K562 (cell line): ENCODE measurements at regions not wholly inside any gene's neighbourhood (a gene's known extent, or its start where the extent isn't known, plus 50 kb on each side); places are given as distances from the start of the nearest gene placed in this dataset.

Experiments
- CHCHD3 ChIP-seq: fragments of 250-450 bp; sonication (Bioruptor Pico); IDR thresholded peaks from 2 replicates; pipeline ENCODE4 v2.1.2; 2022; ENCODE audit warnings: mild to moderate bottlenecking
- KDM5B ChIP-seq: fragments of 200-600 bp; sonication (generic); IDR thresholded peaks from 2 replicates; pipeline ENCODE4 v1.6.1; 2012; ENCODE audit warnings: low read depth, mild to moderate bottlenecking, moderate library complexity, low read length, control low read depth, inconsistent platforms; ENCODE audit not compliant: insufficient replicate concordance
- NCOR1 ChIP-seq: fragments of 450-650 bp; IDR thresholded peaks from 2 replicates; pipeline ENCODE4 v1.6.1; 2016; ENCODE audit warnings: mild to moderate bottlenecking, moderate library complexity
- PPARD ChIP-seq: fragments of 250-450 bp; sonication (Bioruptor Pico); IDR thresholded peaks from 2 replicates; pipeline ENCODE4 v1.8.0; 2022; ENCODE audit warnings: inconsistent platforms, mild to moderate bottlenecking, moderate library complexity
- TF ChIP-seq, protein P1 (sequence below): fragments of 200-600 bp; sonication (generic); IDR thresholded peaks from one replicate; pipeline ENCODE4 v1.6.1; 2012; ENCODE audit warnings: mild to moderate bottlenecking, low read depth, low read length, inconsistent platforms
- TF ChIP-seq, protein P2 (sequence below): IDR thresholded peaks from 2 replicates; pipeline ENCODE4 v1.6.1; 2011; ENCODE audit warnings: borderline replicate concordance, low read depth, mild to moderate bottlenecking, moderate library complexity, low read length; ENCODE audit not compliant: insufficient read depth, poor library complexity, severe bottlenecking
- TF ChIP-seq, protein P3 (sequence below): sonication (generic); formaldehyde crosslinking; IDR thresholded peaks from 2 replicates; pipeline ENCODE4 v1.8.0; 2022; ENCODE audit warnings: missing genetic modification reagents, mild to moderate bottlenecking, borderline replicate concordance

DNA sequence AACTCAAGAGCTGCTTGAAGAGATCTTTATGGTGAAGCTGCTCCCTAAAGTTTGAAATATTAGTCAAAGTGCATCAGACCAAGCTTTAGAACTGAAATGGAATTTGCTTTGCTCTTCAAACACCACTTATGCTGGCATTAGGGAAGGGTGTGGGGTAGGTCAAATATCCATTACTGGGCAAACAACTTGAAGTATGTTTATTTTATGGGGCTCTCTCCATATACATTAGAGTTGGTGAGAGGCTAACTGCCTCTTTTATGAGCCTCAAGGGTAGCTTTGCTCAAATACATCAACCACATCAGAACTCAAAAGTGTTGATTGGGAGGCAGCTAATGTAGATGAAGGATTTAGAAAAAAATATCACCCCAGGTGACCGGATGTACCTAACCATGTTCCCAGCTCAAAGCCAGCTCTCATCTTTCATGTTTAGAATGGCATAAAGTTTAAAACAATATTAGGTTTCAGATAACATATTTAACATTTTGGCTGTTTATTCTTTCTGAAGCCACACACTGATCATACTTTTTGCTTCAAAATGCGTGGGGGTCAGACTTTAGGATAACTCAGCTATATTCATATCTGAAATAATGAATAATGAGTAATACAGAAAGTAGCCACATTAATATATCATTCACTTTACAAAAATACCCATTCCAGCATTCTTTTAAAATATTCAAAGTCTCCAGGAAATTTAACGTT lies 318.6 kb downstream of the PTEN start (continued):
- TF ChIP-seq, protein P1, sequence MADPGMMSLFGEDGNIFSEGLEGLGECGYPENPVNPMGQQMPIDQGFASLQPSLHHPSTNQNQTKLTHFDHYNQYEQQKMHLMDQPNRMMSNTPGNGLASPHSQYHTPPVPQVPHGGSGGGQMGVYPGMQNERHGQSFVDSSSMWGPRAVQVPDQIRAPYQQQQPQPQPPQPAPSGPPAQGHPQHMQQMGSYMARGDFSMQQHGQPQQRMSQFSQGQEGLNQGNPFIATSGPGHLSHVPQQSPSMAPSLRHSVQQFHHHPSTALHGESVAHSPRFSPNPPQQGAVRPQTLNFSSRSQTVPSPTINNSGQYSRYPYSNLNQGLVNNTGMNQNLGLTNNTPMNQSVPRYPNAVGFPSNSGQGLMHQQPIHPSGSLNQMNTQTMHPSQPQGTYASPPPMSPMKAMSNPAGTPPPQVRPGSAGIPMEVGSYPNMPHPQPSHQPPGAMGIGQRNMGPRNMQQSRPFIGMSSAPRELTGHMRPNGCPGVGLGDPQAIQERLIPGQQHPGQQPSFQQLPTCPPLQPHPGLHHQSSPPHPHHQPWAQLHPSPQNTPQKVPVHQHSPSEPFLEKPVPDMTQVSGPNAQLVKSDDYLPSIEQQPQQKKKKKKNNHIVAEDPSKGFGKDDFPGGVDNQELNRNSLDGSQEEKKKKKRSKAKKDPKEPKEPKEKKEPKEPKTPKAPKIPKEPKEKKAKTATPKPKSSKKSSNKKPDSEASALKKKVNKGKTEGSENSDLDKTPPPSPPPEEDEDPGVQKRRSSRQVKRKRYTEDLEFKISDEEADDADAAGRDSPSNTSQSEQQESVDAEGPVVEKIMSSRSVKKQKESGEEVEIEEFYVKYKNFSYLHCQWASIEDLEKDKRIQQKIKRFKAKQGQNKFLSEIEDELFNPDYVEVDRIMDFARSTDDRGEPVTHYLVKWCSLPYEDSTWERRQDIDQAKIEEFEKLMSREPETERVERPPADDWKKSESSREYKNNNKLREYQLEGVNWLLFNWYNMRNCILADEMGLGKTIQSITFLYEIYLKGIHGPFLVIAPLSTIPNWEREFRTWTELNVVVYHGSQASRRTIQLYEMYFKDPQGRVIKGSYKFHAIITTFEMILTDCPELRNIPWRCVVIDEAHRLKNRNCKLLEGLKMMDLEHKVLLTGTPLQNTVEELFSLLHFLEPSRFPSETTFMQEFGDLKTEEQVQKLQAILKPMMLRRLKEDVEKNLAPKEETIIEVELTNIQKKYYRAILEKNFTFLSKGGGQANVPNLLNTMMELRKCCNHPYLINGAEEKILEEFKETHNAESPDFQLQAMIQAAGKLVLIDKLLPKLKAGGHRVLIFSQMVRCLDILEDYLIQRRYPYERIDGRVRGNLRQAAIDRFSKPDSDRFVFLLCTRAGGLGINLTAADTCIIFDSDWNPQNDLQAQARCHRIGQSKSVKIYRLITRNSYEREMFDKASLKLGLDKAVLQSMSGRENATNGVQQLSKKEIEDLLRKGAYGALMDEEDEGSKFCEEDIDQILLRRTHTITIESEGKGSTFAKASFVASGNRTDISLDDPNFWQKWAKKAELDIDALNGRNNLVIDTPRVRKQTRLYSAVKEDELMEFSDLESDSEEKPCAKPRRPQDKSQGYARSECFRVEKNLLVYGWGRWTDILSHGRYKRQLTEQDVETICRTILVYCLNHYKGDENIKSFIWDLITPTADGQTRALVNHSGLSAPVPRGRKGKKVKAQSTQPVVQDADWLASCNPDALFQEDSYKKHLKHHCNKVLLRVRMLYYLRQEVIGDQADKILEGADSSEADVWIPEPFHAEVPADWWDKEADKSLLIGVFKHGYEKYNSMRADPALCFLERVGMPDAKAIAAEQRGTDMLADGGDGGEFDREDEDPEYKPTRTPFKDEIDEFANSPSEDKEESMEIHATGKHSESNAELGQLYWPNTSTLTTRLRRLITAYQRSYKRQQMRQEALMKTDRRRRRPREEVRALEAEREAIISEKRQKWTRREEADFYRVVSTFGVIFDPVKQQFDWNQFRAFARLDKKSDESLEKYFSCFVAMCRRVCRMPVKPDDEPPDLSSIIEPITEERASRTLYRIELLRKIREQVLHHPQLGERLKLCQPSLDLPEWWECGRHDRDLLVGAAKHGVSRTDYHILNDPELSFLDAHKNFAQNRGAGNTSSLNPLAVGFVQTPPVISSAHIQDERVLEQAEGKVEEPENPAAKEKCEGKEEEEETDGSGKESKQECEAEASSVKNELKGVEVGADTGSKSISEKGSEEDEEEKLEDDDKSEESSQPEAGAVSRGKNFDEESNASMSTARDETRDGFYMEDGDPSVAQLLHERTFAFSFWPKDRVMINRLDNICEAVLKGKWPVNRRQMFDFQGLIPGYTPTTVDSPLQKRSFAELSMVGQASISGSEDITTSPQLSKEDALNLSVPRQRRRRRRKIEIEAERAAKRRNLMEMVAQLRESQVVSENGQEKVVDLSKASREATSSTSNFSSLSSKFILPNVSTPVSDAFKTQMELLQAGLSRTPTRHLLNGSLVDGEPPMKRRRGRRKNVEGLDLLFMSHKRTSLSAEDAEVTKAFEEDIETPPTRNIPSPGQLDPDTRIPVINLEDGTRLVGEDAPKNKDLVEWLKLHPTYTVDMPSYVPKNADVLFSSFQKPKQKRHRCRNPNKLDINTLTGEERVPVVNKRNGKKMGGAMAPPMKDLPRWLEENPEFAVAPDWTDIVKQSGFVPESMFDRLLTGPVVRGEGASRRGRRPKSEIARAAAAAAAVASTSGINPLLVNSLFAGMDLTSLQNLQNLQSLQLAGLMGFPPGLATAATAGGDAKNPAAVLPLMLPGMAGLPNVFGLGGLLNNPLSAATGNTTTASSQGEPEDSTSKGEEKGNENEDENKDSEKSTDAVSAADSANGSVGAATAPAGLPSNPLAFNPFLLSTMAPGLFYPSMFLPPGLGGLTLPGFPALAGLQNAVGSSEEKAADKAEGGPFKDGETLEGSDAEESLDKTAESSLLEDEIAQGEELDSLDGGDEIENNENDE: no peak
- no peak for TF ChIP-seq KDM5B
- TF ChIP-seq CHCHD3 (CRISPR knock-in tag): no peak
- TF ChIP-seq, protein P2, sequence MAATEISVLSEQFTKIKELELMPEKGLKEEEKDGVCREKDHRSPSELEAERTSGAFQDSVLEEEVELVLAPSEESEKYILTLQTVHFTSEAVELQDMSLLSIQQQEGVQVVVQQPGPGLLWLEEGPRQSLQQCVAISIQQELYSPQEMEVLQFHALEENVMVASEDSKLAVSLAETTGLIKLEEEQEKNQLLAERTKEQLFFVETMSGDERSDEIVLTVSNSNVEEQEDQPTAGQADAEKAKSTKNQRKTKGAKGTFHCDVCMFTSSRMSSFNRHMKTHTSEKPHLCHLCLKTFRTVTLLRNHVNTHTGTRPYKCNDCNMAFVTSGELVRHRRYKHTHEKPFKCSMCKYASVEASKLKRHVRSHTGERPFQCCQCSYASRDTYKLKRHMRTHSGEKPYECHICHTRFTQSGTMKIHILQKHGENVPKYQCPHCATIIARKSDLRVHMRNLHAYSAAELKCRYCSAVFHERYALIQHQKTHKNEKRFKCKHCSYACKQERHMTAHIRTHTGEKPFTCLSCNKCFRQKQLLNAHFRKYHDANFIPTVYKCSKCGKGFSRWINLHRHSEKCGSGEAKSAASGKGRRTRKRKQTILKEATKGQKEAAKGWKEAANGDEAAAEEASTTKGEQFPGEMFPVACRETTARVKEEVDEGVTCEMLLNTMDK: no peak
- TF ChIP-seq, protein P3, sequence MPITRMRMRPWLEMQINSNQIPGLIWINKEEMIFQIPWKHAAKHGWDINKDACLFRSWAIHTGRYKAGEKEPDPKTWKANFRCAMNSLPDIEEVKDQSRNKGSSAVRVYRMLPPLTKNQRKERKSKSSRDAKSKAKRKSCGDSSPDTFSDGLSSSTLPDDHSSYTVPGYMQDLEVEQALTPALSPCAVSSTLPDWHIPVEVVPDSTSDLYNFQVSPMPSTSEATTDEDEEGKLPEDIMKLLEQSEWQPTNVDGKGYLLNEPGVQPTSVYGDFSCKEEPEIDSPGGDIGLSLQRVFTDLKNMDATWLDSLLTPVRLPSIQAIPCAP (CRISPR knock-in tag): no peak
- no peak for TF ChIP-seq PPARD (CRISPR knock-in tag)
- TF ChIP-seq NCOR1: no peak
